DND-41 (cell line): ENCODE measurements at regions not wholly inside any gene's neighbourhood (a gene's known extent, or its start where the extent isn't known, plus 50 kb on each side); places are given as distances from the start of the nearest gene placed in this dataset.

Experiments
- ATAC-seq: fragments of 200-7000 bp; cut with Tn5 transposase; 3 replicates; pipeline ENCODE4 v1.9.1; 2021; ENCODE audit warnings: low read depth; ENCODE audit not compliant: insufficient read depth
- DNase-seq: peaks from one replicate; pipeline ENCODE4 v3.0.0-alpha.2; 2020
- H2AFZ ChIP-seq: 2 replicates; pipeline ENCODE4 v1.6.0; 2012; ENCODE audit warnings: low read depth, low read length
- H3K27ac ChIP-seq: 2 replicates; pipeline ENCODE4 v1.5.1; 2012; ENCODE audit warnings: low read length, inconsistent platforms
- H3K27me3 ChIP-seq: fragments of 200-600 bp; sonication (generic); 2 replicates; pipeline ENCODE4 v1.6.0; 2012; ENCODE audit warnings: low read length, mild to moderate bottlenecking, inconsistent platforms; ENCODE audit not compliant: insufficient read depth, poor library complexity
- H3K36me3 ChIP-seq: 2 replicates; pipeline ENCODE4 v1.5.1; 2012; ENCODE audit warnings: low read length, inconsistent platforms; ENCODE audit not compliant: insufficient read depth
- H3K4me1 ChIP-seq: 2 replicates; pipeline ENCODE4 v1.5.1; 2012; ENCODE audit warnings: mild to moderate bottlenecking, low read length; ENCODE audit not compliant: insufficient read depth
- H3K4me2 ChIP-seq: 2 replicates; pipeline ENCODE4 v1.6.0; 2012; ENCODE audit warnings: mild to moderate bottlenecking, moderate library complexity, low read length, inconsistent platforms; ENCODE audit not compliant: insufficient read depth
- H3K4me3 ChIP-seq, 2 experiments: fragments of 200-600 bp in 1 of 2; shearing (Covaris generic) in 1 of 2; 2 replicates each; pipeline ENCODE4 v1.5.1; 2012 to 2016; ENCODE audit warnings: inconsistent platforms in 2 of 2, low read length in 2 of 2, mild to moderate bottlenecking in 2 of 2, low read depth in 1 of 2, moderate library complexity in 1 of 2
- H3K79me2 ChIP-seq: 2 replicates; pipeline ENCODE4 v1.6.0; 2012; ENCODE audit warnings: low read length, inconsistent platforms; ENCODE audit not compliant: insufficient read depth
- H3K9ac ChIP-seq: 2 replicates; pipeline ENCODE4 v1.6.0; 2012; ENCODE audit warnings: low read depth, mild to moderate bottlenecking, inconsistent platforms, low read length, moderate library complexity
- H3K9me3 ChIP-seq: 2 replicates; pipeline ENCODE4 v1.5.1; 2012; ENCODE audit warnings: low read length, moderate library complexity, mild to moderate bottlenecking, inconsistent platforms; ENCODE audit not compliant: insufficient read depth, severe bottlenecking
- H4K20me1 ChIP-seq: 2 replicates; pipeline ENCODE4 v1.6.0; 2012; ENCODE audit warnings: low read length; ENCODE audit not compliant: insufficient read depth
- EZH2 ChIP-seq: IDR thresholded peaks from 3 replicates; pipeline ENCODE4 v1.6.1; 2012; ENCODE audit warnings: borderline replicate concordance, low read depth, mild to moderate bottlenecking, moderate library complexity, low read length, inconsistent platforms; ENCODE audit not compliant: severe bottlenecking
- TF ChIP-seq, protein P1 (sequence below): IDR thresholded peaks from 2 replicates; pipeline ENCODE4 v1.5.1; 2012; ENCODE audit warnings: borderline replicate concordance, low read length, moderate library complexity, mild to moderate bottlenecking; ENCODE audit not compliant: poor library complexity, severe bottlenecking; ENCODE audit errors: extremely low read depth

DNA sequence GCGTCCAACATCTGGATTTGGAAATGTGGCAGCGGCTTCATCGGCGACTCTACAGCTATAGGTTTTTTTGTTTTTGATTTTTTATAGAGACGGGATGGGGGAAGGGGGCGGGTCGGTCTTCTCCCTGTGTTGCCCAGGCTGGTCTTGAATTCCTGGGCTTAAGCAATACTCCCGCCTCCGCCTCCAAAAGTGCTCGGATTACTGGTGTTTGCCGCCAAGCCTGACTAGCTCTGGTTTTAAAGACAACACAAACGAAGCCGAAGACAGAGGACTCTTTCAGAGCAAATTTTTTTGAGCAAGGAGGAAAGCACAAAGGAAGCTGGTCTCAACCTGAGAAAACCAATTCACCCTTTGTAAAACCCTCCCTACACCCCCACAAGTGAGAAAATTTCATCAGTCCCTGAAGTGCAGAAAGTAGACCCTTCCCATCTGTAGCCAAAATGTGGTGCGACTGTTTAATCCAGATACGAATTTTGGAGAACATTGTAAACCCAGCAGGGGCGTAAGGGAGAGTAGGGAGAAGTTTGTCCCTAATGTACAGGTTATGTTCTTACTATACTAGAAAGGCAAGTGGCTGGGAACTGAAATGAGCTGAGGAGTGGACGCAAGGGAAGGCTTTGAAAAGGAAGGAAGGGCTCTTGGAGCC is 185.9 kb downstream of the TRIM27 start:
- no peaks in the 10 kb centered on the region for H3K4me1 ChIP-seq
- no peaks in the 10 kb centered on the region for H3K79me2 ChIP-seq
- no peaks in the 10 kb centered on the region for H3K36me3 ChIP-seq
- DNase-seq (no peak), ATAC-seq (no peak)
- no peaks in the 10 kb centered on the region for H4K20me1 ChIP-seq
- H3K27ac ChIP-seq: no peak overlapping the region
- no peak overlapping the region for H3K9ac ChIP-seq
- no peak overlapping the region for H3K4me3 ChIP-seq
- no peak overlapping the region for H3K4me2 ChIP-seq
- H2AFZ ChIP-seq: no peak overlapping the region
- H3K9me3 ChIP-seq: no peaks in the 10 kb centered on the region
- no peaks in the 10 kb centered on the region for H3K27me3 ChIP-seq
- no peak for TF ChIP-seq EZH2
- TF ChIP-seq, protein P1, sequence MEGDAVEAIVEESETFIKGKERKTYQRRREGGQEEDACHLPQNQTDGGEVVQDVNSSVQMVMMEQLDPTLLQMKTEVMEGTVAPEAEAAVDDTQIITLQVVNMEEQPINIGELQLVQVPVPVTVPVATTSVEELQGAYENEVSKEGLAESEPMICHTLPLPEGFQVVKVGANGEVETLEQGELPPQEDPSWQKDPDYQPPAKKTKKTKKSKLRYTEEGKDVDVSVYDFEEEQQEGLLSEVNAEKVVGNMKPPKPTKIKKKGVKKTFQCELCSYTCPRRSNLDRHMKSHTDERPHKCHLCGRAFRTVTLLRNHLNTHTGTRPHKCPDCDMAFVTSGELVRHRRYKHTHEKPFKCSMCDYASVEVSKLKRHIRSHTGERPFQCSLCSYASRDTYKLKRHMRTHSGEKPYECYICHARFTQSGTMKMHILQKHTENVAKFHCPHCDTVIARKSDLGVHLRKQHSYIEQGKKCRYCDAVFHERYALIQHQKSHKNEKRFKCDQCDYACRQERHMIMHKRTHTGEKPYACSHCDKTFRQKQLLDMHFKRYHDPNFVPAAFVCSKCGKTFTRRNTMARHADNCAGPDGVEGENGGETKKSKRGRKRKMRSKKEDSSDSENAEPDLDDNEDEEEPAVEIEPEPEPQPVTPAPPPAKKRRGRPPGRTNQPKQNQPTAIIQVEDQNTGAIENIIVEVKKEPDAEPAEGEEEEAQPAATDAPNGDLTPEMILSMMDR: no peak

DNA sequence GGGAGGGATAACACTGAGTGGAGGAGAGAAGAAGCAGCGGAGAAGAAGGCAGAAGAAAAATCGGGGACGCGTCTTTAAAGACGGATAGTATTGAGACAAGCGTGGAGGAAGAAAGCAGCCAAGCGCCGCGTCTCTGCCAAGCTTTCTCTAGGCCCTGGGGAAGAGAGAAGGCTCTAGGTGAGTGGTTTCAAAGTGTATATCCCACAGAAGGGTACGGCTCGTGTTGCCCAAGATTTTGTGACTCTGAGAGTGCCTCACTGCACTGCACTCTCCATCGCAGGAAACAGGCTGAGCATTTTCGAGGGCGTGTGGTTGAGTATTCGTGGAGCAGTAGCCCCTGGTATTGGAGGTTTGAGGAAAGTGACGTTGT is 185.4 kb downstream of the TRIM27 start:
- H2AFZ ChIP-seq: no peak overlapping the region
- no peak overlapping the region for H3K9ac ChIP-seq
- ATAC-seq (no peak), DNase-seq (no peak)
- H3K27me3 ChIP-seq: no peaks in the 10 kb centered on the region
- H3K9me3 ChIP-seq: no peaks in the 10 kb centered on the region
- H3K27ac ChIP-seq: no peak overlapping the region
- H4K20me1 ChIP-seq: no peaks in the 10 kb centered on the region
- TF ChIP-seq, protein P1: no peak
- no peak for TF ChIP-seq EZH2
- no peak overlapping the region for H3K4me3 ChIP-seq
- no peak overlapping the region for H3K4me2 ChIP-seq
- H3K79me2 ChIP-seq: no peaks in the 10 kb centered on the region
- no peaks in the 10 kb centered on the region for H3K36me3 ChIP-seq
- H3K4me1 ChIP-seq: no peaks in the 10 kb centered on the region

DNA sequence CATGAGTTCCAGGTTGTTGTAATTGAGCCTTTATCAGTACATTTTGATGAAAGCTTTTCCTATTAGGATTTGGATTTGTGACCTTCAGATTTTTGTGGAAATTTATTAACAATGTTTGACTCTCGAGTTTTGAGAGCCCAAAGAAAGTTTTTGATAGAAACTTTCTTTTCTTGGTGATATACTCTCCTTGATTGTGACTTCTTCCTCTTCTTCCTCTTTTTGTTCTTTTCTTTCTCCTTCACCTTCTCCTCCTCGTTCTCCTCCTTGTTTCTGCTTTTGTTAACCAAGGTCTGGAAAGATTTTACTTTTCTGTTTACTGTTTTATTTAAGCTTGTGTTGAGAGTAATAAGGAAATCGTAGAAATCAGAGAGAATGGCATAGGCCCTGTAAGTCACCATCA is 182.4 kb downstream of the TRIM27 start:
- no peak for TF ChIP-seq EZH2
- TF ChIP-seq, protein P1: no peak
- H3K4me2 ChIP-seq: no peak overlapping the region

More for the DNA sequence above, 182.4 kb downstream of the TRIM27 start:
- no peaks in the 10 kb centered on the region for H3K36me3 ChIP-seq
- H2AFZ ChIP-seq: no peak overlapping the region
- DNase-seq: no peak
- no peak overlapping the region for H3K9ac ChIP-seq
- H4K20me1 ChIP-seq: no peaks in the 10 kb centered on the region
- ATAC-seq: no peak
- no peaks in the 10 kb centered on the region for H3K9me3 ChIP-seq
- H3K79me2 ChIP-seq: no peaks in the 10 kb centered on the region
- H3K27ac ChIP-seq: no peak overlapping the region
- H3K4me1 ChIP-seq: no peaks in the 10 kb centered on the region
- no peaks in the 10 kb centered on the region for H3K27me3 ChIP-seq
- no peak overlapping the region for H3K4me3 ChIP-seq
